ENCODE measurements at regions not wholly inside any gene's neighbourhood (a gene's known extent, or its start where the extent isn't known, plus 50 kb on each side); places are given as distances from the start of the nearest gene placed in this dataset.

- Mint-ChIP-seq H3K4me1 (no peaks in the 10 kb centered on the region), H3K4me3 (no peak overlapping the region), H3K27me3 (no peaks in the 10 kb centered on the region), H3K27ac (no peak overlapping the region), H3K36me3 (ENCODE audit: low read depth) (peaks cover 51% of the 10 kb centered on the region), H3K9me3 (ENCODE audit: low read depth) (no peaks in the 10 kb centered on the region)
- DNase-seq (no peak), ATAC-seq (no peak)
- ChIA-PET CTCF (interaction anchor here (1.8 kb wide), 1 partner anchor 11 kb away, joined by 4 read pairs; no protein-coding TSS in a partner anchor), POLR2A (no interaction called here)
- intact Hi-C loops (cut with DNase I, micrococcal nuclease), result no loop called here
These were observed 132.3 kb downstream of the CRYBB2 start for GRCh38 chr22:25351631-25352293.

GRCh38 chr22:25352294-25352680 lies 132.8 kb downstream of the CRYBB2 start:
- Mint-ChIP-seq H3K27me3 (no peaks in the 10 kb centered on the region), H3K27ac (no peak overlapping the region), H3K4me3 (no peak overlapping the region), H3K9me3 (ENCODE audit: low read depth) (no peaks in the 10 kb centered on the region), H3K36me3 (ENCODE audit: low read depth) (peaks cover 55% of the 10 kb centered on the region), H3K4me1 (no peaks in the 10 kb centered on the region)
- ChIA-PET CTCF (interaction anchor here (0.7 to 1.8 kb wide), 2 partner anchors 11 to 24 kb away, joined by 3 to 4 read pairs; no protein-coding TSS in a partner anchor), POLR2A (no interaction called here)
- no peak for ATAC-seq
- no peak for DNase-seq
- intact Hi-C loops (cut with DNase I, micrococcal nuclease), result no loop called here

DNA sequence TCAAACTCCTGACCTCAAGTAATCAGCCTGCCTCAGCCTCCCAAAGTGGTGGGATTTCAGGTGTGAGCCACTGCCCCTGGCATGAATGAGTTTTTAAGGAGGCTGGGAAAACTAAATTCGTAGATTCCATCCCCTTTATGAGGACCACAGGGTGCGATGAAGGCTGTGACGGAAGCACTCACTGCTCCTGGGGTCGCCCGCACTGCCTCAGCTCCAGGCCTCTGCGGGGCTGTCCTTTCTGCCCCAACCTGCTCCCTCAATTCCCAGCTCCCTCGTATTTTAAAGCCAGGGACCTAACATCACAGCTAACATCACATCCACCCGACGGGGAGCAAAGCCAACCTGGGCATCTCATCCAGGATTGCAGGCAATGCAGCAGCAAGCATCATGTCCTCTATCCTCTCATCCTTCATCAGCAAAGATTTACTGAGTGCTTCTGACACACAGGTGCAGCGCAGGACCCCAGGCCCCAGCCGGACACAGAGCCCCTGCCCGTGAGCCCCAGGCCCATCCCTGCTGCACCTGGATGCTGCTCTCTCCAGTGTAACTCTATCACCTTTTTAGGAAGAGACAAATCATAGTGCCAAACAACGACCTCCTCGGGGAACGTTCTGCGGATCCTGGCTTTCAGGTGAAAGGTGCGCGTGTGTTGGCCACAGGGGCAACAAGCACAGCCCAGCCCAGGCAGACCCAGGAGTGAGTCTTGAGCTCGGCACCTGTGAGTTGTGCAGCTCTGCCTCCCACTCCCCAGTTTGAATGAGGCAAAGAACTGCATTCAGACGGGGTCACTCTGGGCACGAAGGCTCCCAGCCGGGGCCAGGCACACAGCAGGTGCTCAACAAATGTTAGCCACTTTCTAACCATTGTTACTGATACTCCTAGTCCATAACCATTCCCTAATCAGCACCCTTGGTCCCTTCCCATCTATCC lies 134.3 kb downstream of the CRYBB2 start:
- H3K36me3 Mint-ChIP-seq (ENCODE audit: low read depth), result peaks cover 51% of the 10 kb centered on the region
- DNase-seq, result no peak
- no peak overlapping the region for H3K4me3 Mint-ChIP-seq
- no peak for ATAC-seq
- no peaks in the 10 kb centered on the region for H3K27me3 Mint-ChIP-seq
- CTCF ChIA-PET, result interaction anchor here (1.8 kb wide), 1 partner anchor 9 kb away, joined by 4 read pairs; no protein-coding TSS in a partner anchor
- POLR2A ChIA-PET, result no interaction called here
- no peaks in the 10 kb centered on the region for H3K4me1 Mint-ChIP-seq
- H3K9me3 Mint-ChIP-seq (ENCODE audit: low read depth), result no peaks in the 10 kb centered on the region
- intact Hi-C loops (cut with DNase I, micrococcal nuclease), result no loop called here
- no peak overlapping the region for H3K27ac Mint-ChIP-seq

DNA sequence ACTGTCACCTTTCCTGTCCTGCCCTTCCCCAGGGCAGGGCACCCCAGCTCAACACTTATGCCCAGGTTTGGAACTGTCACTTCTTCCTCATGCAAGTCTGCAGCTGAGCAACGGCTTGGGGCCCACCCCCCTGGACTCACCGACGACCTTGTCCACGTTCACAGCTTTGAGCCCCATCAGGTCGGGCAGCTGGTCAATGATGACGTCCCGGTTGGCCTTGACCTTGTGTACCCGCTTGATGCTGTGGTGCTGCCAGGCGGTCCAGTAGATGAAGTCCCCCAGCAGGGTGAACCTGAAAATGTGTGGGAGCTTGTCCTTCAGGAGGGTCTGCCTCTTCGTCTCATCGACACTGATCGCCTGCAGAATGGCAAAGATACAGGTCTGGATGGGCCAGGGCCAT lies 135.0 kb downstream of the CRYBB2 start:
- Mint-ChIP-seq H3K27me3 (no peaks in the 10 kb centered on the region), H3K4me1 (no peaks in the 10 kb centered on the region), H3K4me3 (no peak overlapping the region), H3K9me3 (ENCODE audit: low read depth) (no peaks in the 10 kb centered on the region), H3K36me3 (ENCODE audit: low read depth) (peaks cover 49% of the 10 kb centered on the region), H3K27ac (no peak overlapping the region)
- ChIA-PET CTCF (no interaction called here), POLR2A (no interaction called here)
- ATAC-seq, result no peak
- DNase-seq, result no peak
- intact Hi-C loops (cut with DNase I, micrococcal nuclease), result no loop called here

DNA sequence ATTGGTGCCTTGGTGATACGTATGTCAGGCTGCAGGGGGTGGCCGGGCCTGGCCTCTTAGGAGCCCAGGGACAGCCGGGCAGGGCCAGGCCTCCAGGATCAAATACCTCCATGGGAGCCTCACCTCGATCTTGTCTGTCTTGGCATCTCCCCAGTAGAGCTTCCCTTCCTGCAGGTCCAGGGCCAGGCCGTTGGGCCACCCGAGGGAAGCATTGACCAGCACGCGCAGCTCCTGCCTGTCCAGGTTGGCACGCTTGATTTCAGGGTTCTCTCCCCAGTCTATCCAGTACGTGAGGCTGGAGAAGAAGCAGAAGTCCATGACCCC lies 137.7 kb downstream of the CRYBB2 start:
- Mint-ChIP-seq H3K27me3 (no peaks in the 10 kb centered on the region), H3K4me1 (no peaks in the 10 kb centered on the region), H3K27ac (no peak overlapping the region), H3K9me3 (ENCODE audit: low read depth) (no peaks in the 10 kb centered on the region), H3K4me3 (no peak overlapping the region), H3K36me3 (ENCODE audit: low read depth) (peaks cover 36% of the 10 kb centered on the region)
- intact Hi-C loops (cut with DNase I, micrococcal nuclease), result no loop called here
- ChIA-PET CTCF (no interaction called here), POLR2A (no interaction called here)
- ATAC-seq (no peak), DNase-seq (no peak)

- Mint-ChIP-seq H3K4me3 (no peak overlapping the region), H3K9me3 (ENCODE audit: low read depth) (no peaks in the 10 kb centered on the region), H3K36me3 (ENCODE audit: low read depth) (peaks cover 29% of the 10 kb centered on the region), H3K27me3 (no peaks in the 10 kb centered on the region), H3K4me1 (peaks cover 1% of the 10 kb centered on the region), H3K27ac (no peak overlapping the region)
- intact Hi-C loops (cut with DNase I, micrococcal nuclease), result no loop called here
- DNase-seq (no peak), ATAC-seq (no peak)
- ChIA-PET CTCF (interaction anchor here (0.6 kb wide), 2 partner anchors 440 to 935 kb away, joined by 3 to 5 read pairs; no protein-coding TSS in a partner anchor), POLR2A (no interaction called here)
These were observed 138.4 kb downstream of the CRYBB2 start for GRCh38 chr22:25357606-25358420.

GRCh38 chr22:25358421-25359170 lies 139.2 kb downstream of the CRYBB2 start:
- H3K9me3 Mint-ChIP-seq (ENCODE audit: low read depth), result no peaks in the 10 kb centered on the region
- H3K4me3 Mint-ChIP-seq, result no peak overlapping the region
- POLR2A ChIA-PET, result no interaction called here
- peaks cover 26% of the 10 kb centered on the region for H3K36me3 Mint-ChIP-seq (ENCODE audit: low read depth)
- DNase-seq, result no peak
- CTCF ChIA-PET, result interaction anchor here (0.6 to 1.1 kb wide), 2 partner anchors 10 to 439 kb away, joined by 3 read pairs; no protein-coding TSS in a partner anchor
- peaks cover 1% of the 10 kb centered on the region for H3K4me1 Mint-ChIP-seq
- no peaks in the 10 kb centered on the region for H3K27me3 Mint-ChIP-seq
- intact Hi-C loops (cut with DNase I, micrococcal nuclease), result no loop called here
- ATAC-seq, result no peak
- H3K27ac Mint-ChIP-seq, result no peak overlapping the region

- POLR2A ChIA-PET, result no interaction called here
- Mint-ChIP-seq H3K27ac (no peak overlapping the region), H3K9me3 (ENCODE audit: low read depth) (no peaks in the 10 kb centered on the region), H3K36me3 (ENCODE audit: low read depth) (peaks cover 15% of the 10 kb centered on the region), H3K27me3 (no peaks in the 10 kb centered on the region), H3K4me3 (no peak overlapping the region), H3K4me1 (peaks cover 1% of the 10 kb centered on the region)
- DNase-seq, result no peak
- no peak for ATAC-seq
- intact Hi-C loops (cut with DNase I, micrococcal nuclease), result loop anchor here (5.0 to 10.0 kb wide), 3 partner anchors 43 to 415 kb away; no protein-coding TSS in a partner anchor
- CTCF ChIA-PET, result interaction anchor here (0.7 to 1.1 kb wide), 2 partner anchors 8 to 141 kb away, joined by 3 read pairs; no protein-coding TSS in a partner anchor
These were observed 140.3 kb downstream of the CRYBB2 start for GRCh38 chr22:25359601-25360261.

DNA sequence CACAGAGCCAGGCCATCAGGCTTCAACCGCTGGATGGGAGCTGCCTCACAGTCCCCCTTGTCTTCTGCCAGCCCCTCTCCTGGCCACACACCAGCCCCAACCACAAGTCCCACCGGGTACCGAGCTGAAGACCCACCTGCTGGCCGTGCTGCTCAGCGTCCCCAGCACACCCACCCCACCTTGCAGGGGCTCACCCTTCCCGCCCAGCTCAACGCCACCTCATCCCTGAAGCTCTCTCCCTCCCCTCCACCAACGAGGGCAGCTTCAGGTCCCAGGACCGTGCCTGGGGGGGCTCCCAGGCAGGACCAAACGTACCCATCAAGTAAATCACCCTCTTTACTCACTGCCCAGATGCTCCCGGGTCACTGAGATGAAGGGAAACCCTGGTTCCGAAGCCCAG lies 141.0 kb downstream of the CRYBB2 start:
- no peak overlapping the region for H3K27ac Mint-ChIP-seq
- intact Hi-C loops (cut with DNase I, micrococcal nuclease), result loop anchor here (5.0 to 10.0 kb wide), 3 partner anchors 42 to 414 kb away; no protein-coding TSS in a partner anchor
- ChIA-PET CTCF (interaction anchor here (0.7 kb wide), 2 partner anchors 142 to 1719 kb away, joined by 3 read pairs; no protein-coding TSS in a partner anchor), POLR2A (no interaction called here)
- peaks cover 13% of the 10 kb centered on the region for H3K36me3 Mint-ChIP-seq (ENCODE audit: low read depth)
- H3K4me3 Mint-ChIP-seq, result no peak overlapping the region
- no peaks in the 10 kb centered on the region for H3K27me3 Mint-ChIP-seq
- peaks cover 1% of the 10 kb centered on the region for H3K4me1 Mint-ChIP-seq
- DNase-seq (no peak), ATAC-seq (no peak)
- no peaks in the 10 kb centered on the region for H3K9me3 Mint-ChIP-seq (ENCODE audit: low read depth)

- H3K4me1 Mint-ChIP-seq, result peaks cover 1% of the 10 kb centered on the region
- H3K36me3 Mint-ChIP-seq (ENCODE audit: low read depth), result peaks cover 11% of the 10 kb centered on the region
- H3K27ac Mint-ChIP-seq, result no peak overlapping the region
- intact Hi-C loops (cut with DNase I, micrococcal nuclease), result loop anchor here (5.0 to 10.0 kb wide), 3 partner anchors 41 to 414 kb away; no protein-coding TSS in a partner anchor
- ChIA-PET CTCF (interaction anchor here (0.7 kb wide), 2 partner anchors 142 to 1720 kb away, joined by 3 read pairs; no protein-coding TSS in a partner anchor), POLR2A (no interaction called here)
- ATAC-seq (no peak), DNase-seq (no peak)
- no peaks in the 10 kb centered on the region for H3K27me3 Mint-ChIP-seq
- H3K9me3 Mint-ChIP-seq (ENCODE audit: low read depth), result no peaks in the 10 kb centered on the region
- H3K4me3 Mint-ChIP-seq, result no peak overlapping the region
These were observed 141.6 kb downstream of the CRYBB2 start for GRCh38 chr22:25360891-25361645.

All from activated CD4-positive, alpha-beta T cell treated with anti-CD3 and anti-CD28 coated beads for 36 hours (primary cell).